ENCODE measurements at regions not wholly inside any gene's neighbourhood (a gene's known extent, or its start where the extent isn't known, plus 50 kb on each side); places are given as distances from the start of the nearest gene placed in this dataset.
A peak's percentile ranks its signal among the peaks of the same experiment; 100 is the strongest.

- Mint-ChIP-seq H3K27ac (no peak overlapping the region), H3K9me3 (no peaks in the 10 kb centered on the region), H3K36me3 (ENCODE audit: low read depth) (no peaks in the 10 kb centered on the region), H3K4me3 (no peak overlapping the region), H3K27me3 (peaks cover 10% of the 10 kb centered on the region), H3K4me1 (no peaks in the 10 kb centered on the region)
- no peak for ATAC-seq (replicated peaks)
Measured at GRCh38 chr9:103949096-103949495, 145.0 kb upstream of the SMC2 start.

- H3K36me3 Mint-ChIP-seq (ENCODE audit: low read depth) = no peaks in the 10 kb centered on the region
- peaks cover 7% of the 10 kb centered on the region for H3K27me3 Mint-ChIP-seq
- H3K9me3 Mint-ChIP-seq = no peaks in the 10 kb centered on the region
- ATAC-seq (replicated peaks) = no peak
- no peak overlapping the region for H3K4me3 Mint-ChIP-seq
- no peaks in the 10 kb centered on the region for H3K4me1 Mint-ChIP-seq
- no peak overlapping the region for H3K27ac Mint-ChIP-seq
Measured at GRCh38 chr9:103977163-103977562, 116.9 kb upstream of the SMC2 start.

- H3K27me3 Mint-ChIP-seq = no peaks in the 10 kb centered on the region
- no peaks in the 10 kb centered on the region for H3K36me3 Mint-ChIP-seq (ENCODE audit: low read depth)
- H3K9me3 Mint-ChIP-seq = no peaks in the 10 kb centered on the region
- H3K27ac Mint-ChIP-seq = no peak overlapping the region
- H3K4me1 Mint-ChIP-seq = no peaks in the 10 kb centered on the region
- H3K4me3 Mint-ChIP-seq = no peak overlapping the region
- ATAC-seq (replicated peaks) = no peak
Measured at GRCh38 chr9:103978396-103978795, 115.7 kb upstream of the SMC2 start.

GRCh38 chr9:103981912-103982311 lies 112.2 kb upstream of the SMC2 start:
- peaks cover 7% of the 10 kb centered on the region for H3K27me3 Mint-ChIP-seq
- H3K4me1 Mint-ChIP-seq = no peaks in the 10 kb centered on the region
- H3K4me3 Mint-ChIP-seq = no peak overlapping the region
- H3K9me3 Mint-ChIP-seq = no peaks in the 10 kb centered on the region
- H3K36me3 Mint-ChIP-seq (ENCODE audit: low read depth) = no peaks in the 10 kb centered on the region
- no peak for ATAC-seq (replicated peaks)
- H3K27ac Mint-ChIP-seq = no peak overlapping the region

- peaks cover 7% of the 10 kb centered on the region for H3K27me3 Mint-ChIP-seq
- no peak for ATAC-seq (replicated peaks)
- no peaks in the 10 kb centered on the region for H3K9me3 Mint-ChIP-seq
- no peaks in the 10 kb centered on the region for H3K36me3 Mint-ChIP-seq (ENCODE audit: low read depth)
- no peak overlapping the region for H3K4me3 Mint-ChIP-seq
- no peak overlapping the region for H3K27ac Mint-ChIP-seq
- no peaks in the 10 kb centered on the region for H3K4me1 Mint-ChIP-seq
Measured at GRCh38 chr9:103985077-103985476, 109.0 kb upstream of the SMC2 start.

GRCh38 chr9:103988821-103989220 lies 105.3 kb upstream of the SMC2 start:
- no peak overlapping the region for H3K27ac Mint-ChIP-seq
- peaks cover 4% of the 10 kb centered on the region for H3K4me1 Mint-ChIP-seq
- peaks cover 7% of the 10 kb centered on the region for H3K27me3 Mint-ChIP-seq
- no peaks in the 10 kb centered on the region for H3K9me3 Mint-ChIP-seq
- no peak for ATAC-seq (replicated peaks)
- no peaks in the 10 kb centered on the region for H3K36me3 Mint-ChIP-seq (ENCODE audit: low read depth)
- H3K4me3 Mint-ChIP-seq = no peak overlapping the region

GRCh38 chr9:103990311-103990710 lies 103.8 kb upstream of the SMC2 start:
- Mint-ChIP-seq H3K4me1 (peaks cover 4% of the 10 kb centered on the region), H3K27ac (peak overlapping the region; percentile 8), H3K36me3 (ENCODE audit: low read depth) (no peaks in the 10 kb centered on the region), H3K4me3 (no peak overlapping the region), H3K27me3 (peaks cover 4% of the 10 kb centered on the region), H3K9me3 (no peaks in the 10 kb centered on the region)
- ATAC-seq (replicated peaks) = peak; percentile 27

- Mint-ChIP-seq H3K4me1 (peaks cover 4% of the 10 kb centered on the region), H3K4me3 (no peak overlapping the region), H3K27me3 (peaks cover 4% of the 10 kb centered on the region), H3K9me3 (no peaks in the 10 kb centered on the region), H3K27ac (peak overlapping the region; percentile 71), H3K36me3 (ENCODE audit: low read depth) (no peaks in the 10 kb centered on the region)
- ATAC-seq (replicated peaks) = no peak
Measured at GRCh38 chr9:103991001-103991400, 103.1 kb upstream of the SMC2 start.

- peak overlapping the region; percentile 71 for H3K27ac Mint-ChIP-seq
- peaks cover 4% of the 10 kb centered on the region for H3K4me1 Mint-ChIP-seq
- no peaks in the 10 kb centered on the region for H3K36me3 Mint-ChIP-seq (ENCODE audit: low read depth)
- no peaks in the 10 kb centered on the region for H3K9me3 Mint-ChIP-seq
- no peaks in the 10 kb centered on the region for H3K27me3 Mint-ChIP-seq
- peak overlapping the region; percentile 28 for H3K4me3 Mint-ChIP-seq
- ATAC-seq (replicated peaks) = peak; percentile 85
Measured at GRCh38 chr9:103991698-103992097, 102.4 kb upstream of the SMC2 start.

- ATAC-seq (replicated peaks) = no peak
- no peaks in the 10 kb centered on the region for H3K9me3 Mint-ChIP-seq
- no peak overlapping the region for H3K4me3 Mint-ChIP-seq
- H3K27ac Mint-ChIP-seq = no peak overlapping the region
- peaks cover 4% of the 10 kb centered on the region for H3K4me1 Mint-ChIP-seq
- no peaks in the 10 kb centered on the region for H3K27me3 Mint-ChIP-seq
- no peaks in the 10 kb centered on the region for H3K36me3 Mint-ChIP-seq (ENCODE audit: low read depth)
Measured at GRCh38 chr9:103992938-103993579, 101.0 kb upstream of the SMC2 start.

GRCh38 chr9:103997856-103998370 lies 96.2 kb upstream of the SMC2 start:
- Mint-ChIP-seq H3K4me1 (no peaks in the 10 kb centered on the region), H3K36me3 (ENCODE audit: low read depth) (no peaks in the 10 kb centered on the region), H3K4me3 (no peak overlapping the region), H3K27ac (no peak overlapping the region), H3K9me3 (no peaks in the 10 kb centered on the region), H3K27me3 (peaks cover 10% of the 10 kb centered on the region)
- no peak for ATAC-seq (replicated peaks)

- no peaks in the 10 kb centered on the region for H3K4me1 Mint-ChIP-seq
- no peak for ATAC-seq (replicated peaks)
- H3K9me3 Mint-ChIP-seq = no peaks in the 10 kb centered on the region
- H3K36me3 Mint-ChIP-seq (ENCODE audit: low read depth) = no peaks in the 10 kb centered on the region
- peaks cover 19% of the 10 kb centered on the region for H3K27me3 Mint-ChIP-seq
- no peak overlapping the region for H3K4me3 Mint-ChIP-seq
- no peak overlapping the region for H3K27ac Mint-ChIP-seq
Measured at GRCh38 chr9:103999375-104000062, 94.6 kb upstream of the SMC2 start.

- no peak for ATAC-seq (replicated peaks)
- H3K4me3 Mint-ChIP-seq = no peak overlapping the region
- peaks cover 3% of the 10 kb centered on the region for H3K9me3 Mint-ChIP-seq
- H3K27me3 Mint-ChIP-seq = peaks cover 5% of the 10 kb centered on the region
- H3K4me1 Mint-ChIP-seq = no peaks in the 10 kb centered on the region
- H3K36me3 Mint-ChIP-seq (ENCODE audit: low read depth) = no peaks in the 10 kb centered on the region
- H3K27ac Mint-ChIP-seq = no peak overlapping the region
Measured at GRCh38 chr9:104009826-104010225, 84.3 kb upstream of the SMC2 start.

GRCh38 chr9:104022083-104022482 lies 72.0 kb upstream of the SMC2 start:
- Mint-ChIP-seq H3K27me3 (no peaks in the 10 kb centered on the region), H3K4me3 (no peak overlapping the region), H3K4me1 (peaks cover 4% of the 10 kb centered on the region), H3K36me3 (ENCODE audit: low read depth) (no peaks in the 10 kb centered on the region), H3K9me3 (no peaks in the 10 kb centered on the region), H3K27ac (no peak overlapping the region)
- no peak for ATAC-seq (replicated peaks)

- no peaks in the 10 kb centered on the region for H3K36me3 Mint-ChIP-seq (ENCODE audit: low read depth)
- ATAC-seq (replicated peaks) = peak; percentile 46
- no peak overlapping the region for H3K27ac Mint-ChIP-seq
- no peaks in the 10 kb centered on the region for H3K27me3 Mint-ChIP-seq
- no peak overlapping the region for H3K4me3 Mint-ChIP-seq
- H3K4me1 Mint-ChIP-seq = peaks cover 26% of the 10 kb centered on the region
- H3K9me3 Mint-ChIP-seq = no peaks in the 10 kb centered on the region
Measured at GRCh38 chr9:104025104-104025503, 69.0 kb upstream of the SMC2 start.
